Tibial artery (tissue), 4 donors: ENCODE measurements at regions not wholly inside any gene's neighbourhood (a gene's known extent, or its start where the extent isn't known, plus 50 kb on each side); places are given as distances from the start of the nearest gene placed in this dataset.

Experiments used
- DNase-seq, 2 donors: peaks; one replicate each; pipeline ENCODE4 v3.0.0-alpha.2; 2019
- H3K27ac ChIP-seq, 2 donors: fragments of 200-600 bp; sonication (generic) in 1 of 2; 1 replicate in 1 of 2; 2 replicates in 1 of 2; pipeline ENCODE4 v1.5.1; 2018 to 2019; ENCODE audit warnings: mild to moderate bottlenecking in 1 of 2
- H3K27me3 ChIP-seq, 2 donors: fragments of 200-600 bp; sonication (generic) in 1 of 2; one replicate each; pipeline versions ENCODE4 v1.5.1 to v1.6.0; 2016 to 2019
- H3K36me3 ChIP-seq, 3 donors: fragments of 200-600 bp; sonication (generic) in 2 of 3; one replicate each; pipeline ENCODE4 v1.5.1; 2016 to 2019; ENCODE audit warnings: mild to moderate bottlenecking in 2 of 3
- H3K4me1 ChIP-seq, 4 donors: fragments of 200-600 bp; sonication (generic) in 2 of 4; 1 replicate in 3 of 4; 2 replicates in 1 of 4; pipeline ENCODE4 v1.5.1; 2016 to 2019
- H3K4me3 ChIP-seq, 2 donors: fragments of 200-600 bp; sonication (generic) in 1 of 2; 1 replicate in 1 of 2; 2 replicates in 1 of 2; pipeline ENCODE4 v1.5.1; 2018 to 2019; ENCODE audit warnings: mild to moderate bottlenecking in 2 of 2
- H3K9me3 ChIP-seq, 3 donors: fragments of 200-600 bp; sonication (generic) in 1 of 3; one replicate each; pipeline ENCODE4 v1.5.1; 2016 to 2019
- CTCF ChIP-seq, 2 experiments: fragments of 200-600 bp in 1 of 2; fragments of 450-650 bp in 1 of 2; IDR thresholded peaks; one replicate each; pipeline ENCODE4 v1.5.1; 2017 to 2019; ENCODE audit warnings: antibody characterized with exemption in 2 of 2, mild to moderate bottlenecking in 1 of 2, moderate library complexity in 1 of 2
- intact Hi-C: fragments of 100-400 bp; cut with DNase I; formaldehyde crosslinking; loops from one replicate; pipeline ENCODE4 v1.15.0; 2023; ENCODE audit warnings: low total_unique reads

- no peak for TF ChIP-seq CTCF (IDR thresholded peaks at IDR 0.05)
- no peaks in the 10 kb centered on the region for H3K36me3 ChIP-seq
- intact Hi-C loops: no loop called here
- no peak overlapping the region for H3K4me3 ChIP-seq
- no peak overlapping the region for H3K27ac ChIP-seq
- H3K9me3 ChIP-seq: no peaks in the 10 kb centered on the region
- no peaks in the 10 kb centered on the region for H3K27me3 ChIP-seq
- H3K4me1 ChIP-seq: no peaks in the 10 kb centered on the region
- DNase-seq: no peak
Measured at GRCh38 chr18:73861771-73862170, 285.9 kb downstream of the FBXO15 start.

GRCh38 chr18:73859837-73860397, 287.7 kb downstream of the FBXO15 start:
- TF ChIP-seq CTCF (IDR thresholded peaks at IDR 0.05): no peak
- no peaks in the 10 kb centered on the region for H3K36me3 ChIP-seq
- no peak overlapping the region for H3K27ac ChIP-seq
- intact Hi-C loops: no loop called here
- no peaks in the 10 kb centered on the region for H3K4me1 ChIP-seq
- DNase-seq: no peak
- H3K9me3 ChIP-seq: no peaks in the 10 kb centered on the region
- no peaks in the 10 kb centered on the region for H3K27me3 ChIP-seq
- no peak overlapping the region for H3K4me3 ChIP-seq

DNA sequence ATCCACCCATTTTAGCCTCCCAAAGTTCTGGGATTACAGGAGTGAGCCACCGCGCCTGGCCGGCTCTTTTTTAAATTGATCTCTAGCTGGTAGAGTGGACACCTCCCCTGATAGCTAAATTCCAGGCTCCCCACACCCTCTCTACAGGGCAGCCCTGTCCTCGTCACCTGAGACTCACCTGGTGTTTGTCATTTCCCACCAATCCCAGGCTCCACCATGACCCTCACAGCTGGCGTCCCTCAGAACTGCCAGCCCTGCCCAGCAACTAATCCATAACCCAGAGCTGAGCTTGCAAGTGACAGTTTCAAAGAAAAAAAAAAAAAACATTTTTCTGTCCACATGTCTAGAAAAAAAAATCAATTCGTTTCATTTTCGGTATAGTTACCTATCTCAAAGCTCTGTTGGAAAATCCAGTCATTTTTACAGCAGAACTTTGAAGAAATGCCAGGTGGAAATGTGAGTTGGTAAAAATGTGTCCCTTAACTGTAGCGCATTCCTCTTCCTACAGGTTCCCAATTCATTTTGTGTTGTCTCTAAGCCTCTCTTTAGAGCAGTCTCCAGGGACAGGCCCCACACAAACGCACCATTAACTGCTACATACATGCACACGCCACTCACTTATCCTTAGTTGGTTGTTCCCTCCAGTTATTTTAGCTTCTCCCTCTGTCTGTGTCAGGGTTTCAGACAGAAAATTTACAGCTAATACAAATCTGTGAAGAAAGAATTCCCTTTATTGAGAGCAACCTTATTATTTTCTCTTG, 294.7 kb downstream of the FBXO15 start:
- Histone ChIP-seq H3K27ac (no peak overlapping the region), H3K27me3 (no peaks in the 10 kb centered on the region), H3K4me1 (peaks cover 0 to 11% (median 0%) of the 10 kb centered on the region in 4 donors), H3K4me3 (no peak overlapping the region), H3K36me3 (no peaks in the 10 kb centered on the region), H3K9me3 (no peaks in the 10 kb centered on the region)
- TF ChIP-seq CTCF (IDR thresholded peaks at IDR 0.05): no peak
- intact Hi-C loops: no loop called here
- DNase-seq: no peak

DNA sequence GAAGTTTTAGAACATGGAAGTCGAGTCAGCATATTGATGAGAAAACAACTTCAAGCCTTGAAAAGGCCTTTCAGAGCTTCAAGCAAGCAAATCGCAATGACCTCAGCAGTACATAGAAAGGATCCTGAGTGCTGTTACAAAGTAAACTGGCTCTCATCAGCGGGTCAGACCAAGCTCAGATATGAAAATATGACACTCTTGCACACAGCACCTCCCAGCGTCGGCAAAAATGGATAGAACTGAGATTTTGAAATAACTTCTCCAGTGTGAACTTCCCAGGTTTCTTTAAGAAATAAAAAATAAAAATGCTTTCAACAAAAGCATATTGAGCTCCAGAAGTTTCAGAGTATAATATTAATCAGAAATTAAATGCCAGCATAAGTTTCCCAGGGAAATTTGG, 296.9 kb downstream of the FBXO15 start:
- no peak for TF ChIP-seq CTCF (IDR thresholded peaks at IDR 0.05)
- Histone ChIP-seq H3K36me3 (no peaks in the 10 kb centered on the region), H3K9me3 (no peaks in the 10 kb centered on the region), H3K4me3 (no peak overlapping the region), H3K4me1 (peaks cover 0 to 11% (median 0%) of the 10 kb centered on the region in 4 donors), H3K27ac (no peak overlapping the region), H3K27me3 (no peaks in the 10 kb centered on the region)
- no peak for DNase-seq
- intact Hi-C loops: no loop called here

GRCh38 chr18:73848656-73849055, 299.0 kb downstream of the FBXO15 start:
- H3K36me3 ChIP-seq: no peaks in the 10 kb centered on the region

More at GRCh38 chr18:73848656-73849055, 299.0 kb downstream of the FBXO15 start:
- intact Hi-C loops: no loop called here
- Histone ChIP-seq H3K4me3 (no peak overlapping the region), H3K27ac (no peak overlapping the region), H3K9me3 (no peaks in the 10 kb centered on the region), H3K27me3 (no peaks in the 10 kb centered on the region), H3K4me1 (peaks cover 0 to 11% (median 0%) of the 10 kb centered on the region in 4 donors)
- no peak for TF ChIP-seq CTCF (IDR thresholded peaks at IDR 0.05)
- peak in 1 of 2 donors; percentile 33 for DNase-seq
